K562 (cell line): ENCODE measurements at regions not wholly inside any gene's neighbourhood (a gene's known extent, or its start where the extent isn't known, plus 50 kb on each side); places are given as distances from the start of the nearest gene placed in this dataset.

Experiments
- ATAC-seq: fragments of 200-7000 bp; cut with Tn5 transposase; 3 replicates; pipeline ENCODE4 v1.9.1; 2020; ENCODE audit warnings: moderate library complexity
- BruUV-seq: library from RNA; stranded (reverse); fragments of 400-500 nt; replicated peaks from 2 replicates; lab custom pipeline; 2021; lab: Mats Ljungman, UMichigan
- CTCF ChIA-PET: fragments of 300-600 bp; formaldehyde crosslinking; extraction: SDS; loops from one replicate; lab custom pipeline; 2021; ENCODE audit warnings: low intra/inter-chr PET ratio; lab: Yijun Ruan, JAX
- POLR2A ChIA-PET: fragments of 300-600, 350-650 bp; sonication (Branson Sonifier 250); formaldehyde crosslinking; extraction: SDS; loops from one replicate; lab custom pipeline; 2021; ENCODE audit warnings: antibody characterized with exemption, inconsistent platforms; lab: Yijun Ruan, JAX
- DNase-seq, 4 experiments: peaks; one replicate each; pipeline versions ENCODE4 v3.0.0 to v3.0.0-alpha.2; 2011 to 2018; ENCODE audit warnings: low spot score in 3 of 4, mixed read lengths in 3 of 4; ENCODE audit errors: extremely low read depth in 1 of 4
- FAIRE-seq: peaks from 2 replicates; lab custom pipeline; 2011; peaks lifted over from hg19 to GRCh38; lab: Jason Lieb, UNC
- H2AFZ ChIP-seq: 2 replicates; pipeline ENCODE4 v1.6.0; 2011; ENCODE audit warnings: low read depth, low read length, control low read depth, inconsistent platforms
- H3K27ac ChIP-seq: fragments of 200-600 bp; 3 replicates; pipeline ENCODE4 v1.8.0; 2011; ENCODE audit warnings: low read depth, mild to moderate bottlenecking, control low read depth, inconsistent platforms, low read length, moderate library complexity, mixed read lengths; ENCODE audit errors: extremely low read depth
- H3K27me3 ChIP-seq, 2 experiments: fragments of 300-600 bp in 1 of 2; 2 replicates in 1 of 2; 3 replicates in 1 of 2; pipeline versions ENCODE4 v1.6.0 to v1.8.0; 2011; ENCODE audit warnings: inconsistent platforms in 2 of 2, low read length in 2 of 2, mild to moderate bottlenecking in 1 of 2, mixed read lengths in 1 of 2, moderate library complexity in 1 of 2; ENCODE audit not compliant: control insufficient read depth in 2 of 2, insufficient read depth in 2 of 2
- H3K36me3 ChIP-seq: fragments of 300-600 bp; 3 replicates; pipeline ENCODE4 v1.8.0; 2011; ENCODE audit warnings: mild to moderate bottlenecking, low read length, inconsistent platforms; ENCODE audit not compliant: control insufficient read depth, insufficient read depth
- H3K4me1 ChIP-seq, 2 experiments: fragments of 200-600 bp in 1 of 2; replicated peaks in 1 of 2; 2 replicates in 1 of 2; 3 replicates in 1 of 2; pipeline versions ENCODE4 v1.5.1 to v1.8.0; 2011; ENCODE audit warnings: inconsistent platforms in 2 of 2, low read length in 2 of 2, mild to moderate bottlenecking in 1 of 2, mixed read lengths in 1 of 2, moderate library complexity in 1 of 2; ENCODE audit not compliant: control insufficient read depth in 2 of 2, insufficient read depth in 2 of 2
- H3K4me2 ChIP-seq: 2 replicates; pipeline ENCODE4 v1.6.1; 2011; ENCODE audit warnings: low read length, control low read depth, inconsistent platforms, mixed read lengths; ENCODE audit not compliant: insufficient read depth
- H3K4me3 ChIP-seq: fragments of 200-600 bp; sonication (generic), shearing (Covaris generic); 2 replicates; pipeline ENCODE4 v1.5.1; 2016; ENCODE audit warnings: control low read depth, inconsistent platforms
- H3K79me2 ChIP-seq: fragments of 200-600 bp; 3 replicates; pipeline ENCODE4 v1.8.0; 2011; ENCODE audit warnings: low read length, inconsistent platforms; ENCODE audit not compliant: control insufficient read depth, insufficient read depth
- H3K9ac ChIP-seq, 2 experiments: 2 replicates each; pipeline versions ENCODE4 v1.6.0 to v1.6.1; 2011; ENCODE audit warnings: low read depth in 2 of 2, low read length in 2 of 2, control low read depth in 1 of 2, inconsistent platforms in 1 of 2, mild to moderate bottlenecking in 1 of 2, mixed read lengths in 1 of 2; ENCODE audit not compliant: insufficient read depth in 1 of 2
- H3K9me1 ChIP-seq: one replicate; pipeline ENCODE4 v1.6.0; 2011; ENCODE audit warnings: inconsistent platforms, mild to moderate bottlenecking, low read length, moderate library complexity; ENCODE audit not compliant: control insufficient read depth, insufficient read depth
- H3K9me3 ChIP-seq: replicated peaks from 2 replicates; pipeline ENCODE4 v1.5.1; 2011; ENCODE audit warnings: low read depth, low read length, inconsistent platforms; ENCODE audit not compliant: control insufficient read depth, insufficient read depth
- H4K20me1 ChIP-seq: replicated peaks from 2 replicates; pipeline ENCODE4 v1.6.1; 2011; ENCODE audit warnings: low read length, inconsistent platforms, mixed read lengths; ENCODE audit not compliant: control insufficient read depth, insufficient read depth
- CHD1 ChIP-seq: fragments of 200-600 bp; sonication (generic); IDR thresholded peaks from one replicate; pipeline ENCODE4 v1.6.1; 2012; ENCODE audit warnings: mild to moderate bottlenecking, moderate library complexity, low read length, inconsistent platforms
- EP400 ChIP-seq: fragments of 450-650 bp; IDR thresholded peaks from 2 replicates; pipeline ENCODE4 v1.6.1; 2017; ENCODE audit warnings: antibody characterized with exemption, mild to moderate bottlenecking, moderate library complexity
- NEUROD1 ChIP-seq: fragments of 150-350 bp; IDR thresholded peaks from 2 replicates; pipeline ENCODE4 v1.6.1; 2014; ENCODE audit warnings: borderline replicate concordance, low read length, low read depth; ENCODE audit not compliant: partially characterized antibody
- RBM39 ChIP-seq: fragments of 200-400 bp; formaldehyde crosslinking; optimal IDR thresholded peaks from 2 replicates; pipeline ENCODE3; 2018; ENCODE audit warnings: low read depth, low read length
- SAFB ChIP-seq: fragments of 200-400 bp; formaldehyde crosslinking; IDR thresholded peaks from 2 replicates; pipeline ENCODE4 v1.6.1; 2017; ENCODE audit warnings: low read depth, low read length, borderline replicate concordance
- SREBF2 ChIP-seq: sonication (generic); formaldehyde crosslinking; IDR thresholded peaks from 2 replicates; pipeline ENCODE4 v1.4.0; 2020; ENCODE audit warnings: mild to moderate bottlenecking, missing genetic modification reagents
- TARDBP ChIP-seq: fragments of 450-650 bp; IDR thresholded peaks from 2 replicates; pipeline ENCODE4 v1.6.1; 2016
- ZNF76 ChIP-seq: fragments of 250-450 bp; sonication (Bioruptor Pico); IDR thresholded peaks from 2 replicates; pipeline ENCODE4 v1.4.0; 2020; ENCODE audit warnings: mild to moderate bottlenecking, moderate library complexity, borderline replicate concordance
- ZSCAN29 ChIP-seq: fragments of 450-650 bp; IDR thresholded peaks from 2 replicates; pipeline ENCODE4 v1.6.1; 2017
- WGBS: fragments of 100-300 bp; shearing (Covaris generic); methylation state at CpG from one replicate; pipeline ENCODE4 v1.1.6; 2016; ENCODE audit warnings: low coverage, mixed read lengths; ENCODE audit not compliant: insufficient coverage; ENCODE audit errors: missing lambda C conversion rate; 5-methylcytosine and 5-hydroxymethylcytosine counted together
- in situ Hi-C: fragments of 300-500 bp; cut with MboI; formaldehyde crosslinking; loops from 4 replicates; pipeline ENCODE4 v1.15.0; 2018; ENCODE audit warnings: inconsistent platforms, mixed read lengths
- intact Hi-C: fragments of 100-400 bp; cut with micrococcal nuclease; formaldehyde crosslinking; loops from 2 replicates; pipeline ENCODE4 v1.14.2; 2022
- TF ChIP-seq, protein P1 (sequence below): fragments of 250-450 bp; sonication (Bioruptor Pico); IDR thresholded peaks from 2 replicates; pipeline ENCODE4 v1.5.0; 2022; ENCODE audit warnings: mild to moderate bottlenecking
- TF ChIP-seq, protein P2 (sequence below): sonication (generic); formaldehyde crosslinking; IDR thresholded peaks from 2 replicates; pipeline ENCODE4 v1.8.0; 2023; ENCODE audit warnings: missing genetic modification reagents, mild to moderate bottlenecking, borderline replicate concordance
- TF ChIP-seq, protein P3 (sequence below): fragments of 250-450 bp; sonication (Bioruptor Pico); IDR thresholded peaks from 2 replicates; pipeline ENCODE4 v1.5.0; 2021

DNA sequence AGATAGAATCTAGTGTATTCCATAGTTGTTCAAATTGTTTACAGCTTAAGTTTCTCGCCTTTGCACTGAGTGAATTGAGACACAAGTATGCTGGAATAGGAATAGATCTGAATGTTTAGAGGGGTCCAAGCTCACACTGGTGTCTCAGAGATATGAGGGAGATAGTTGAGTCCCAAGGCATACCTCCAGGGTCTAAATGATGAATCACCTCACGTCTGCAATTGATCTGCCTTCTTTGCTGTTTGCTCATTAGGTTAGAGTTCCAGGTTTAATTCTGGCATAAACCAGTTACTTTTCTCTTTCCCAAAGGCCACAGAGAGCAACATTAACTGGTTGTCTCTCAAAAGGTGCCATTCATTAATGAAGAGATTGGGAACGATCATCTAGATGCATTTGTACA lies 106.3 kb upstream of the MME start:
- Histone ChIP-seq H3K79me2 (no peaks in the 10 kb centered on the region), H3K4me2 (no peak overlapping the region), H3K9me3 (no peaks in the 10 kb centered on the region), H3K4me1 (peaks cover 0 to 5% of the 10 kb centered on the region in 2 experiments; a peak in 2 of 5 replicates), H2AFZ (no peak overlapping the region), H3K9ac (no peak overlapping the region), H3K36me3 (no peaks in the 10 kb centered on the region), H3K27me3 (no peaks in the 10 kb centered on the region), H4K20me1 (no peaks in the 10 kb centered on the region), H3K9me1 (no peaks in the 10 kb centered on the region), H3K4me3 (no peak overlapping the region), H3K27ac (no peak overlapping the region)
- BruUV-seq: no TSS peak
- CTCF ChIA-PET: no interaction called here
- in situ Hi-C loops (no loop called here), intact Hi-C loops (no loop called here)
- DNase-seq (no peak), FAIRE-seq (no peak), ATAC-seq (no peak)
- POLR2A ChIA-PET: no interaction called here
- 42% methylated on average over 3 of the region's 3 CpGs for WGBS
- TF ChIP-seq, protein P1, sequence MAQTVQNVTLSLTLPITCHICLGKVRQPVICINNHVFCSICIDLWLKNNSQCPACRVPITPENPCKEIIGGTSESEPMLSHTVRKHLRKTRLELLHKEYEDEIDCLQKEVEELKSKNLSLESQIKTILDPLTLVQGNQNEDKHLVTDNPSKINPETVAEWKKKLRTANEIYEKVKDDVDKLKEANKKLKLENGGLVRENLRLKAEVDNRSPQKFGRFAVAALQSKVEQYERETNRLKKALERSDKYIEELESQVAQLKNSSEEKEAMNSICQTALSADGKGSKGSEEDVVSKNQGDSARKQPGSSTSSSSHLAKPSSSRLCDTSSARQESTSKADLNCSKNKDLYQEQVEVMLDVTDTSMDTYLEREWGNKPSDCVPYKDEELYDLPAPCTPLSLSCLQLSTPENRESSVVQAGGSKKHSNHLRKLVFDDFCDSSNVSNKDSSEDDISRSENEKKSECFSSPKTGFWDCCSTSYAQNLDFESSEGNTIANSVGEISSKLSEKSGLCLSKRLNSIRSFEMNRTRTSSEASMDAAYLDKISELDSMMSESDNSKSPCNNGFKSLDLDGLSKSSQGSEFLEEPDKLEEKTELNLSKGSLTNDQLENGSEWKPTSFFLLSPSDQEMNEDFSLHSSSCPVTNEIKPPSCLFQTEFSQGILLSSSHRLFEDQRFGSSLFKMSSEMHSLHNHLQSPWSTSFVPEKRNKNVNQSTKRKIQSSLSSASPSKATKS (CRISPR knock-in tag): no peak
- no peak for TF ChIP-seq ZSCAN29
- TF ChIP-seq RBM39: no peak
- TF ChIP-seq SAFB: no peak
- TF ChIP-seq, protein P2, sequence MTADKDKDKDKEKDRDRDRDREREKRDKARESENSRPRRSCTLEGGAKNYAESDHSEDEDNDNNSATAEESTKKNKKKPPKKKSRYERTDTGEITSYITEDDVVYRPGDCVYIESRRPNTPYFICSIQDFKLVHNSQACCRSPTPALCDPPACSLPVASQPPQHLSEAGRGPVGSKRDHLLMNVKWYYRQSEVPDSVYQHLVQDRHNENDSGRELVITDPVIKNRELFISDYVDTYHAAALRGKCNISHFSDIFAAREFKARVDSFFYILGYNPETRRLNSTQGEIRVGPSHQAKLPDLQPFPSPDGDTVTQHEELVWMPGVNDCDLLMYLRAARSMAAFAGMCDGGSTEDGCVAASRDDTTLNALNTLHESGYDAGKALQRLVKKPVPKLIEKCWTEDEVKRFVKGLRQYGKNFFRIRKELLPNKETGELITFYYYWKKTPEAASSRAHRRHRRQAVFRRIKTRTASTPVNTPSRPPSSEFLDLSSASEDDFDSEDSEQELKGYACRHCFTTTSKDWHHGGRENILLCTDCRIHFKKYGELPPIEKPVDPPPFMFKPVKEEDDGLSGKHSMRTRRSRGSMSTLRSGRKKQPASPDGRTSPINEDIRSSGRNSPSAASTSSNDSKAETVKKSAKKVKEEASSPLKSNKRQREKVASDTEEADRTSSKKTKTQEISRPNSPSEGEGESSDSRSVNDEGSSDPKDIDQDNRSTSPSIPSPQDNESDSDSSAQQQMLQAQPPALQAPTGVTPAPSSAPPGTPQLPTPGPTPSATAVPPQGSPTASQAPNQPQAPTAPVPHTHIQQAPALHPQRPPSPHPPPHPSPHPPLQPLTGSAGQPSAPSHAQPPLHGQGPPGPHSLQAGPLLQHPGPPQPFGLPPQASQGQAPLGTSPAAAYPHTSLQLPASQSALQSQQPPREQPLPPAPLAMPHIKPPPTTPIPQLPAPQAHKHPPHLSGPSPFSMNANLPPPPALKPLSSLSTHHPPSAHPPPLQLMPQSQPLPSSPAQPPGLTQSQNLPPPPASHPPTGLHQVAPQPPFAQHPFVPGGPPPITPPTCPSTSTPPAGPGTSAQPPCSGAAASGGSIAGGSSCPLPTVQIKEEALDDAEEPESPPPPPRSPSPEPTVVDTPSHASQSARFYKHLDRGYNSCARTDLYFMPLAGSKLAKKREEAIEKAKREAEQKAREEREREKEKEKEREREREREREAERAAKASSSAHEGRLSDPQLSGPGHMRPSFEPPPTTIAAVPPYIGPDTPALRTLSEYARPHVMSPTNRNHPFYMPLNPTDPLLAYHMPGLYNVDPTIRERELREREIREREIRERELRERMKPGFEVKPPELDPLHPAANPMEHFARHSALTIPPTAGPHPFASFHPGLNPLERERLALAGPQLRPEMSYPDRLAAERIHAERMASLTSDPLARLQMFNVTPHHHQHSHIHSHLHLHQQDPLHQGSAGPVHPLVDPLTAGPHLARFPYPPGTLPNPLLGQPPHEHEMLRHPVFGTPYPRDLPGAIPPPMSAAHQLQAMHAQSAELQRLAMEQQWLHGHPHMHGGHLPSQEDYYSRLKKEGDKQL (CRISPR knock-in tag): no peak
- TF ChIP-seq, protein P3, sequence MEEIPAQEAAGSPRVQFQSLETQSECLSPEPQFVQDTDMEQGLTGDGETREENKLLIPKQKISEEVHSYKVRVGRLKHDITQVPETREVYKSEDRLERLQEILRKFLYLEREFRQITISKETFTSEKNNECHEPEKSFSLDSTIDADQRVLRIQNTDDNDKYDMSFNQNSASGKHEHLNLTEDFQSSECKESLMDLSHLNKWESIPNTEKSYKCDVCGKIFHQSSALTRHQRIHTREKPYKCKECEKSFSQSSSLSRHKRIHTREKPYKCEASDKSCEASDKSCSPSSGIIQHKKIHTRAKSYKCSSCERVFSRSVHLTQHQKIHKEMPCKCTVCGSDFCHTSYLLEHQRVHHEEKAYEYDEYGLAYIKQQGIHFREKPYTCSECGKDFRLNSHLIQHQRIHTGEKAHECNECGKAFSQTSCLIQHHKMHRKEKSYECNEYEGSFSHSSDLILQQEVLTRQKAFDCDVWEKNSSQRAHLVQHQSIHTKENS: no peak
- no peak for TF ChIP-seq SREBF2 (CRISPR knock-in tag)
- TF ChIP-seq CHD1: no peak
- TF ChIP-seq NEUROD1: no peak
- TF ChIP-seq TARDBP: no peak
- TF ChIP-seq ZNF76 (CRISPR knock-in tag): no peak
- TF ChIP-seq EP400: no peak
